ENCODE measurements at regions not wholly inside any gene's neighbourhood (a gene's known extent, or its start where the extent isn't known, plus 50 kb on each side); places are given as distances from the start of the nearest gene placed in this dataset.
"Not testable (repeated sequence)": the region's sequence is repeated elsewhere in the genome, so short reads cannot be mapped to it uniquely, and the experiment has no call there.

DNA sequence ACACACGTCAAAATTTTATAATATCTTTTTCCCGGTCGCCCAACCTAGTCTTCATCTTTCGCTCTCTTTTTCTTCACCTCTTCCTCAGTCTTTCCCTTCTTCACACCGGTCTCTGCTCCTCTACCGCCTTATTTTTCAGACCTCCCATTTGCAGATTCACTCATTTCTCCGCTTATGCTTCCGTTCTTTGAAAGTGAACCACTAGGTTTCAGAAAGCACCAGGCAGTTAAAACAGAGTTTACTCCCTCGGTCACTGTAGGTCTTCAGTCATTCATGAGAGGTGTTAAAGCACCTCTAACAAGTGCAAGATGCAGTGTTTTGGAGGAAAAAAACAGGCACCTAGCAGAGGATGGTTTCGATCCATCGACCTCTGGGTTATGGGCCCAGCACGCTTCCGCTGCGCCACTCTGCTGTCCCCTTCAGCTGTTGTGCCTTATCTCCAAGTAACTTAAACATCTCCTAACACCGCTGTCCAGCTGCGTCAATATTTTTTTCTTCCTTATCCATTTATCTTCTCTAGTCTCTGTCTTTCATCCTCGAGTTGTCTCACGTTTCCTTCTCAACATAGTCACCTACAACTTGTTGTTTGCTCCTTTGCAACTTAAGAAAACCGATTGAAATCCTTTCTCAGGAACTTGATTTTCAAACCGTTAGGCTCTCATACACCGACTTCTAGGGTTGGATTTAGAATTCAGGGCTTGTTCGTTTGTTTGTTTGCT, 119.7 kb upstream of the ZNF184 start (continued):
- peak; percentile 59; the same call in 1 of the 2 replicates for TF ChIP-seq REST (IDR thresholded peaks at IDR 0.05)
- no peak for TF ChIP-seq RARB (CRISPR knock-in tag; IDR thresholded peaks at IDR 0.05)
- TF ChIP-seq, protein P1, sequence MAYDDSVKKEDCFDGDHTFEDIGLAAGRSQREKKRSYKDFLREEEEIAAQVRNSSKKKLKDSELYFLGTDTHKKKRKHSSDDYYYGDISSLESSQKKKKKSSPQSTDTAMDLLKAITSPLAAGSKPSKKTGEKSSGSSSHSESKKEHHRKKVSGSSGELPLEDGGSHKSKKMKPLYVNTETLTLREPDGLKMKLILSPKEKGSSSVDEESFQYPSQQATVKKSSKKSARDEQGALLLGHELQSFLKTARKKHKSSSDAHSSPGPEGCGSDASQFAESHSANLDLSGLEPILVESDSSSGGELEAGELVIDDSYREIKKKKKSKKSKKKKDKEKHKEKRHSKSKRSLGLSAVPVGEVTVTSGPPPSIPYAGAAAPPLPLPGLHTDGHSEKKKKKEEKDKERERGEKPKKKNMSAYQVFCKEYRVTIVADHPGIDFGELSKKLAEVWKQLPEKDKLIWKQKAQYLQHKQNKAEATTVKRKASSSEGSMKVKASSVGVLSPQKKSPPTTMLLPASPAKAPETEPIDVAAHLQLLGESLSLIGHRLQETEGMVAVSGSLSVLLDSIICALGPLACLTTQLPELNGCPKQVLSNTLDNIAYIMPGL (CRISPR knock-in tag; IDR thresholded peaks at IDR 0.05; ENCODE audit: borderline replicate concordance): peak; percentile 75
- TF ChIP-seq HES2 (IDR thresholded peaks at IDR 0.05): no peak
- TF ChIP-seq CEBPB (IDR thresholded peaks at IDR 0.05): peak in 1 of 2 experiments; percentile 35; a peak in 1 of 4 replicates
- TF ChIP-seq ZC3H11A (IDR thresholded peaks at IDR 0.05): no peak

DNA sequence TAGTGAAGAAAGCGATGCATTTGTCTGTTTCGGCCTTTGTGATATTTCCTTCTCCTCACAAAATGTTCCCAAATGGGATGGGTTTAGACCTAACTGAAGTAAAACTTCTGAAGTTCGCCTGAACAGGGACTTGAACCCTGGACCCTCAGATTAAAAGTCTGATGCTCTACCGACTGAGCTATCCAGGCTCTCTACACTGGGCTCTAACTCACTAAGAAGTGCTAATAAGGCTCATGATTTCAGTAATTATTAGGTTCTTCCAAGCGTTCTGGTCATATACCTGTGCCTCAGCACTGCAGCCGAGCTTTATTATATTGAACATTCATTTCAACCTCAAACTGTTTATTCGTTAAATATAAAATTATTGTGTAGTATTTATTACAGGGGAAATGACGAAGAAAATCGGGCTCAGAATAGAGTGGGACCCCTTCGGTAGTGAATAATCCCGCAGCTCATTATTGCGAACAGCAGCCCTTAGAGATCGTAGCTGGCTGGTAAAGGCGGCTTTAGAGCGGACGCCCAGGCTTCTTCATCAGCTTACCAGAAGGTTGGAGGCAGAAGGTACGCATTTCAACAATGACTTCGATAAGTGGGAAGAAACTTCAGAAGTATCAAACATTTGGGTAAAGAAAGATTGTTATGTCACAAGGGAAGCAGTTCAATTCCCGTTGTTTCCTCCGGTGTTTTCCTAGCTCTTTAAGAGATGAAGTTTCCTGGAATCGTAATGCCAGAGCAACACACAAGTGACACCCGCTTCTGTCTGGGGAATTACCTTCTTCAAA, 119.0 kb upstream of the ZNF184 start:
- FAIRE-seq: no peak
- DNase-seq (ENCODE audit: low read depth in 1 of 2, low spot score in 1 of 2): peak in 1 of 2 experiments; percentile 74
- peak overlapping the region; percentile 23 to 64; a peak in 3 of 6 replicates for H3K27ac ChIP-seq
- H3K4me1 ChIP-seq: no peaks in the 10 kb centered on the region; the same call in 2 of the 3 replicates
- H3K9me3 ChIP-seq: no peaks in the 10 kb centered on the region
- H3K4me2 ChIP-seq: peak overlapping the region; percentile 93
- TF ChIP-seq SREBF2 (IDR thresholded peaks at IDR 0.05) (peak; percentile 57), MAFK (IDR thresholded peaks at IDR 0.05; ENCODE audit: partially characterized antibody) (no peak)
- peak; percentile 72 to 76 for ATAC-seq
- ChIA-PET CTCF (interaction anchor here (1.3 to 1.8 kb wide), 2 partner anchors 73 to 180 kb away, joined by 4 to 6 read pairs; no protein-coding TSS in a partner anchor), POLR2A (interaction anchor here (1.2 kb wide), 1 partner anchor 9 kb away, joined by 3 read pairs; no protein-coding TSS in a partner anchor)
- H3K4me3 ChIP-seq: peak overlapping the region; percentile 61
- WGBS (ENCODE audit: missing lambda C conversion rate): under 1% methylated on average over 22 of the region's 22 CpGs

- FAIRE-seq; H3K9me3 ChIP-seq; H3K4me2 ChIP-seq; H3K27ac ChIP-seq; H3K4me3 ChIP-seq; POLR2A ChIA-PET; H3K4me1 ChIP-seq; CTCF ChIA-PET; ATAC-seq; DNase-seq (ENCODE audit: low read depth in 1 of 2, low spot score in 1 of 2): not testable (repeated sequence)
- 69% methylated on average over 11 of the region's 11 CpGs for WGBS (ENCODE audit: missing lambda C conversion rate)
Measured at GRCh38 chr6:27585316-27585715, 112.4 kb upstream of the ZNF184 start.

DNA sequence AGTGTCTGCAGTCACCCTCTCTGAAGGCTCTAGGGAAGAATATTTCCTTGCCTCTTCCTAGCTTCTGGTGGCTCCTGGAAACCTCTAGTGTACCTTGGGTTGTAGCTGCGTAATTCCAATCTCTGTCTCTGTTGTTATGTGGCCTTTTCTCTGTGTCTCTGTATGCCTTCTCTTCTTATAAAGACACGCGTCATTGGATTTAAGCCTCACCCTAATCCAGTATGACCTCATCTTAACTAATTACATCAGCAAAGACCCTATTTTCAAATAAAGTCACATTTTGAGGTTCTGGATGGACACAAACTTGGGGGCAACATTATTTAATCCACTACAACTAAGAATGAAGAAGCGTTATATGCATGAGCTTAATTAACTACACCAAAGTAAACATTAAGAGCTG, 111.4 kb upstream of the ZNF184 start:
- H3K9me3 ChIP-seq: no peaks in the 10 kb centered on the region
- POLR2A ChIA-PET: interaction anchor here (0.6 kb wide), 1 partner anchor 84 kb away, joined by 3 read pairs; no protein-coding TSS in a partner anchor
- DNase-seq (ENCODE audit: low read depth in 1 of 2, low spot score in 1 of 2) (no peak), FAIRE-seq (no peak), ATAC-seq (no peak)
- WGBS (ENCODE audit: missing lambda C conversion rate): 83% methylated on average over 4 of the region's 4 CpGs
- peaks cover 7% of the 10 kb centered on the region; the same call in 2 of the 3 replicates for H3K4me1 ChIP-seq
- CTCF ChIA-PET: interaction anchor here (0.8 to 1.0 kb wide), 2 partner anchors 18 to 39 kb away, joined by 3 read pairs; no protein-coding TSS in a partner anchor
- TF ChIP-seq MAZ (IDR thresholded peaks at IDR 0.05; ENCODE audit: borderline replicate concordance, low read depth, low read length) (no peak), CHD4 (IDR thresholded peaks at IDR 0.05; ENCODE audit: borderline replicate concordance) (no peak), MAX (IDR thresholded peaks at IDR 0.05) (no peak)
- no peak overlapping the region for H3K4me3 ChIP-seq
- H3K4me2 ChIP-seq: peak overlapping the region; percentile 89
- no peak overlapping the region for H3K27ac ChIP-seq
